H1 (cell line): ENCODE measurements at regions not wholly inside any gene's neighbourhood (a gene's known extent, or its start where the extent isn't known, plus 50 kb on each side); places are given as distances from the start of the nearest gene placed in this dataset.

ENCODE experiments used
- CTCF ChIA-PET: fragments of 300-600 bp; sonication (Branson Sonifier 250); formaldehyde crosslinking; loops from one replicate; lab custom pipeline; 2021; ENCODE audit not compliant: partially characterized antibody; lab: Charles Lee
- POLR2A ChIA-PET: fragments of 300-600 bp; sonication (Branson Sonifier 250); formaldehyde crosslinking; loops from one replicate; lab custom pipeline; 2021; ENCODE audit warnings: inconsistent platforms; ENCODE audit not compliant: partially characterized antibody; lab: Charles Lee
- DNase-seq, 2 experiments: peaks; one replicate each; pipeline versions ENCODE4 v3.0.0 to v3.0.0-alpha.2; 2010 to 2022; ENCODE audit warnings: low spot score in 2 of 2, low read depth in 1 of 2, mixed read lengths in 1 of 2
- FAIRE-seq: peaks from 2 replicates; lab custom pipeline; 2011; peaks lifted over from hg19 to GRCh38; lab: Jason Lieb, UNC
- H2AFZ ChIP-seq: 2 replicates; pipeline ENCODE4 v1.8.1; 2012; ENCODE audit warnings: low read length, inconsistent platforms
- H2AK5ac ChIP-seq: 2 replicates; pipeline ENCODE4 v1.6.1; 2013; ENCODE audit warnings: low read depth, low read length
- H2BK120ac ChIP-seq: replicated peaks from 2 replicates; pipeline ENCODE3; 2013; ENCODE audit warnings: low read depth, low read length, inconsistent platforms
- H2BK12ac ChIP-seq: 2 replicates; pipeline ENCODE4 v1.6.1; 2013; ENCODE audit warnings: low read depth, low read length
- H2BK15ac ChIP-seq: 2 replicates; pipeline ENCODE4 v1.6.1; 2013; ENCODE audit warnings: low read length
- H2BK20ac ChIP-seq: 2 replicates; pipeline ENCODE4 v1.6.1; 2013; ENCODE audit warnings: low read length
- H2BK5ac ChIP-seq: 2 replicates; pipeline ENCODE4 v1.6.1; 2013; ENCODE audit warnings: low read depth, low read length
- H3K14ac ChIP-seq: 2 replicates; pipeline ENCODE4 v1.6.1; 2013; ENCODE audit warnings: inconsistent platforms; ENCODE audit not compliant: insufficient read length
- H3K18ac ChIP-seq: 2 replicates; pipeline ENCODE4 v1.6.1; 2013; ENCODE audit warnings: low read length; ENCODE audit errors: extremely low read depth
- H3K23ac ChIP-seq: 2 replicates; pipeline ENCODE4 v1.6.1; 2013; ENCODE audit warnings: inconsistent platforms; ENCODE audit not compliant: insufficient read length
- H3K23me2 ChIP-seq: 2 replicates; pipeline ENCODE4 v1.6.1; 2013; ENCODE audit warnings: low read depth, low read length
- H3K27ac ChIP-seq: 2 replicates; pipeline ENCODE4 v1.6.1; 2011; ENCODE audit warnings: low read depth, low read length, inconsistent platforms
- H3K27me3 ChIP-seq, 4 experiments: replicated peaks in 1 of 4; 1 replicate in 1 of 4; 2 replicates in 3 of 4; pipeline versions ENCODE4 v1.6.1 to v1.8.1; 2011 to 2013; ENCODE audit warnings: low read length in 3 of 4, mild to moderate bottlenecking in 3 of 4, inconsistent platforms in 2 of 4, mixed read lengths in 2 of 4, moderate library complexity in 1 of 4; ENCODE audit not compliant: control insufficient read depth in 3 of 4, insufficient read depth in 3 of 4; ENCODE audit errors: extremely low read depth in 1 of 4
- H3K36me3 ChIP-seq, 4 experiments: 2 replicates each; pipeline versions ENCODE4 v1.6.1 to v1.8.1; 2011 to 2013; ENCODE audit warnings: mild to moderate bottlenecking in 4 of 4, low read length in 3 of 4, moderate library complexity in 2 of 4, control low read depth in 1 of 4, inconsistent platforms in 1 of 4; ENCODE audit not compliant: insufficient read depth in 4 of 4, control insufficient read depth in 2 of 4
- H3K4ac ChIP-seq: replicated peaks from 2 replicates; pipeline ENCODE3; 2013; ENCODE audit warnings: low read length, low read depth, mixed read lengths, inconsistent platforms; ENCODE audit not compliant: insufficient read length
- H3K4me1 ChIP-seq, 4 experiments: replicated peaks in 1 of 4; 1 replicate in 1 of 4; 2 replicates in 3 of 4; pipeline versions ENCODE4 v1.6.1 to v1.8.1; 2011 to 2013; ENCODE audit warnings: low read length in 3 of 4, inconsistent platforms in 2 of 4, mixed read lengths in 1 of 4; ENCODE audit not compliant: insufficient read depth in 4 of 4, control insufficient read depth in 3 of 4
- H3K4me2 ChIP-seq, 2 experiments: 2 replicates each; pipeline versions ENCODE4 v1.6.1 to v1.8.1; 2011 to 2013; ENCODE audit warnings: low read depth in 2 of 2, low read length in 2 of 2, control low read depth in 1 of 2, inconsistent platforms in 1 of 2, mild to moderate bottlenecking in 1 of 2; ENCODE audit not compliant: insufficient read depth in 1 of 2
- H3K4me3 ChIP-seq, 4 experiments: fragments of 200-600, 300-600 bp in 1 of 4; sonication (generic), shearing (Covaris generic), sonication (Bioruptor Twin) in 1 of 4; 2 replicates each; pipeline versions ENCODE4 v1.5.1 to v1.8.1; 2011 to 2016; ENCODE audit warnings: low read length in 4 of 4, low read depth in 3 of 4, control low read depth in 2 of 4, inconsistent platforms in 2 of 4, mild to moderate bottlenecking in 2 of 4, mixed read lengths in 1 of 4, moderate library complexity in 1 of 4; ENCODE audit not compliant: insufficient read depth in 2 of 4; ENCODE audit errors: extremely low read depth in 1 of 4
- H3K56ac ChIP-seq: replicated peaks from 2 replicates; pipeline ENCODE3; 2013; ENCODE audit warnings: low read depth, mild to moderate bottlenecking, mixed read lengths, low read length, inconsistent platforms; ENCODE audit not compliant: insufficient read length
- H3K79me1 ChIP-seq: 2 replicates; pipeline ENCODE4 v1.6.1; 2013; ENCODE audit warnings: low read depth, low read length, control low read depth
- H3K79me2 ChIP-seq, 2 experiments: 2 replicates each; pipeline versions ENCODE4 v1.6.1 to v1.8.1; 2012 to 2013; ENCODE audit warnings: low read length in 2 of 2, mild to moderate bottlenecking in 2 of 2, inconsistent platforms in 1 of 2; ENCODE audit not compliant: insufficient read depth in 2 of 2, control insufficient read depth in 1 of 2
- H3K9ac ChIP-seq, 4 experiments: replicated peaks in 1 of 4; 1 replicate in 1 of 4; 2 replicates in 3 of 4; pipeline versions ENCODE4 v1.6.1 to v1.8.1; 2011 to 2013; ENCODE audit warnings: low read depth in 3 of 4, low read length in 3 of 4, control low read depth in 2 of 4, mild to moderate bottlenecking in 2 of 4, moderate library complexity in 2 of 4, inconsistent platforms in 1 of 4; ENCODE audit errors: extremely low read depth in 1 of 4
- H3K9me3 ChIP-seq, 2 experiments: 2 replicates each; pipeline versions ENCODE4 v1.6.1 to v1.8.1; 2012 to 2013; ENCODE audit warnings: mild to moderate bottlenecking in 2 of 2, moderate library complexity in 2 of 2, control low read depth in 1 of 2, inconsistent platforms in 1 of 2, low read depth in 1 of 2, low read length in 1 of 2, mixed read lengths in 1 of 2; ENCODE audit not compliant: insufficient read depth in 2 of 2
- H4K20me1 ChIP-seq, 2 experiments: replicated peaks in 1 of 2; 2 replicates each; pipeline versions ENCODE3 to v1.8.1; 2011 to 2013; ENCODE audit warnings: inconsistent platforms in 2 of 2, low read length in 2 of 2, mild to moderate bottlenecking in 1 of 2; ENCODE audit not compliant: insufficient read depth in 2 of 2, control insufficient read depth in 1 of 2
- H4K5ac ChIP-seq: 2 replicates; pipeline ENCODE4 v1.6.1; 2013; ENCODE audit warnings: low read length, low read depth, mixed read lengths, inconsistent platforms; ENCODE audit not compliant: insufficient read length
- H4K8ac ChIP-seq: 2 replicates; pipeline ENCODE4 v1.8.0; 2013; ENCODE audit warnings: mild to moderate bottlenecking, moderate library complexity, low read length, inconsistent platforms; ENCODE audit not compliant: insufficient read depth; ENCODE audit errors: extremely low read depth
- H4K91ac ChIP-seq: replicated peaks from 2 replicates; pipeline ENCODE3; 2013; ENCODE audit warnings: low read length, mixed read lengths, inconsistent platforms; ENCODE audit not compliant: insufficient read length
- BCL11A ChIP-seq, 2 experiments: IDR thresholded peaks; one replicate each; pipeline ENCODE4 v1.6.1; 2011; ENCODE audit warnings: low read depth in 2 of 2, low read length in 2 of 2, mild to moderate bottlenecking in 2 of 2
- CBX5 ChIP-seq: fragments of 300-800, 300-1000 bp; sonication (generic); IDR thresholded peaks from 2 replicates; pipeline ENCODE4 v1.7.1; 2016; ENCODE audit warnings: antibody characterized with exemption, low read length, low read depth
- CHD2 ChIP-seq: IDR thresholded peaks from 2 replicates; pipeline ENCODE4 v1.6.1; 2012; ENCODE audit warnings: low read length, improper control_type of control experiment
- EGR1 ChIP-seq: IDR thresholded peaks from 2 replicates; pipeline ENCODE4 v1.6.1; 2011; ENCODE audit warnings: low read depth, low read length, borderline replicate concordance
- EZH2 ChIP-seq: fragments of 200-600 bp; sonication (generic); IDR thresholded peaks from 2 replicates; pipeline ENCODE4 v1.7.1; 2012; ENCODE audit warnings: low read depth, mild to moderate bottlenecking, moderate library complexity, low read length, inconsistent platforms; ENCODE audit not compliant: severe bottlenecking
- FOSL1 ChIP-seq: IDR thresholded peaks from 2 replicates; pipeline ENCODE4 v1.6.1; 2011; ENCODE audit warnings: mild to moderate bottlenecking, low read depth, low read length, moderate library complexity; ENCODE audit not compliant: insufficient read depth
- HDAC2 ChIP-seq, 2 experiments: fragments of 300-600 bp in 1 of 2; sonication (generic) in 1 of 2; IDR thresholded peaks; 2 replicates each; pipeline ENCODE4 v1.6.1; 2011 to 2012; ENCODE audit warnings: low read depth in 2 of 2, low read length in 2 of 2, mild to moderate bottlenecking in 2 of 2, moderate library complexity in 2 of 2, borderline replicate concordance in 1 of 2, inconsistent platforms in 1 of 2
- KDM1A ChIP-seq: fragments of 200-600, 300-600 bp; sonication (generic); IDR thresholded peaks from 2 replicates; pipeline ENCODE4 v1.7.1; 2016; ENCODE audit warnings: mild to moderate bottlenecking, low read length, borderline replicate concordance
- KDM4A ChIP-seq: IDR thresholded peaks from one replicate; pipeline ENCODE4 v1.7.1; 2012; ENCODE audit warnings: low read depth, mild to moderate bottlenecking, moderate library complexity, low read length, inconsistent platforms; ENCODE audit not compliant: severe bottlenecking
- RNF2 ChIP-seq: fragments of 200-900, 300-1000 bp; sonication (generic); IDR thresholded peaks from 2 replicates; pipeline ENCODE4 v1.7.1; 2016; ENCODE audit warnings: borderline replicate concordance, low read depth, mild to moderate bottlenecking, antibody characterized with exemption, low read length; ENCODE audit not compliant: poor library complexity, severe bottlenecking; ENCODE audit errors: missing control alignments
- SP4 ChIP-seq: IDR thresholded peaks from 2 replicates; pipeline ENCODE4 v1.6.1; 2012; ENCODE audit warnings: low read length, inconsistent platforms
- SRF ChIP-seq: IDR thresholded peaks from 2 replicates; pipeline ENCODE4 v1.6.1; 2011; ENCODE audit warnings: mild to moderate bottlenecking, low read depth, low read length, moderate library complexity
- TAF1 ChIP-seq: IDR thresholded peaks from 2 replicates; pipeline ENCODE4 v1.6.1; 2011; ENCODE audit warnings: mild to moderate bottlenecking, low read depth, low read length
- TAF7 ChIP-seq: optimal IDR thresholded peaks from 2 replicates; pipeline ENCODE3; 2011; ENCODE audit warnings: low read depth, mild to moderate bottlenecking, inconsistent platforms, low read length, moderate library complexity, borderline replicate concordance
- TBP ChIP-seq: IDR thresholded peaks from 2 replicates; pipeline ENCODE4 v1.6.1; 2011; ENCODE audit warnings: low read depth, low read length, improper control_type of control experiment
- whole genome bisulfite sequencing, 2 experiments: shearing (Covaris generic) in 1 of 2; methylation state at CpG; one replicate each; pipeline versions ENCODE4 v1.1.6 to v1.1.7; 2013 to 2015; ENCODE audit warnings: low lambda C conversion rate in 2 of 2, mixed read lengths in 2 of 2, inconsistent platforms in 1 of 2, low coverage in 1 of 2, missing lambda C conversion rate in 1 of 2; ENCODE audit not compliant: insufficient replicate concordance in 2 of 2, insufficient coverage in 1 of 2, insufficient read length in 1 of 2; ENCODE audit errors: extremely low coverage in 1 of 2, missing lambda C conversion rate in 1 of 2; 5-methylcytosine and 5-hydroxymethylcytosine counted together

GRCh38 chr9:12629067-12629466 is 64.1 kb upstream of the TYRP1 start:
- ChIA-PET CTCF (no interaction called here), POLR2A (no interaction called here)
- no peak for DNase-seq
- Histone ChIP-seq H2BK120ac (no peak overlapping the region), H3K14ac (no peak overlapping the region), H3K23ac (no peak overlapping the region), H3K9ac (no peak overlapping the region), H4K20me1 (no peaks in the 10 kb centered on the region), H2BK15ac (no peak overlapping the region), H2BK20ac (no peak overlapping the region), H2BK12ac (no peak overlapping the region), H3K56ac (no peak overlapping the region), H3K79me1 (no peaks in the 10 kb centered on the region), H3K27ac (no peak overlapping the region), H4K8ac (no peak overlapping the region), H3K4me3 (no peak overlapping the region), H3K79me2 (no peaks in the 10 kb centered on the region), H3K27me3 (no peaks in the 10 kb centered on the region), H3K9me3 (no peaks in the 10 kb centered on the region), H3K4ac (no peak overlapping the region), H4K91ac (no peak overlapping the region), H3K4me1 (peaks cover 0 to 3% (median 1%) of the 10 kb centered on the region in 4 experiments; a peak in 2 of 7 replicates), H3K23me2 (no peaks in the 10 kb centered on the region), H2BK5ac (no peak overlapping the region), H2AFZ (no peak overlapping the region), H2AK5ac (no peak overlapping the region), H4K5ac (no peak overlapping the region), H3K36me3 (no peaks in the 10 kb centered on the region), H3K18ac (no peak overlapping the region), H3K4me2 (no peak overlapping the region)
- no peak for FAIRE-seq
- WGBS, 2 experiments = 95% methylated on average over 2 of the region's 2 CpGs; no CpG with 5 or more reads in 1 of the 2 experiments
- TF ChIP-seq CBX5 (no peak), FOSL1 (no peak), TBP (no peak), HDAC2 (IDR thresholded peaks at IDR 0.05; ENCODE audit: borderline replicate concordance in 1 of 2, low read depth in 2 of 2, low read length in 2 of 2) (no peak), SP4 (no peak), KDM1A (no peak), BCL11A (IDR thresholded peaks at IDR 0.05; ENCODE audit: low read depth in 2 of 2, low read length in 2 of 2) (no peak), RNF2 (no peak), TAF7 (no peak), SRF (no peak), CHD2 (no peak), EGR1 (no peak), KDM4A (no peak), TAF1 (no peak), EZH2 (no peak)
